D721Med (cell line): ENCODE measurements at regions not wholly inside any gene's neighbourhood (a gene's known extent, or its start where the extent isn't known, plus 50 kb on each side); places are given as distances from the start of the nearest gene placed in this dataset.

Experiments
- DNase-seq: peaks from one replicate; pipeline ENCODE4 v3.0.0; 2011; ENCODE audit warnings: low spot score; ENCODE audit not compliant: insufficient read length
- FAIRE-seq: peaks from 2 replicates; lab custom pipeline; 2011; peaks lifted over from hg19 to GRCh38; lab: Jason Lieb, UNC
- TF ChIP-seq, protein P1 (sequence below): IDR thresholded peaks from 2 replicates; pipeline ENCODE4 v1.5.1; 2012; ENCODE audit warnings: mild to moderate bottlenecking, control low read depth; ENCODE audit not compliant: insufficient read depth; ENCODE audit errors: missing control alignments

DNA sequence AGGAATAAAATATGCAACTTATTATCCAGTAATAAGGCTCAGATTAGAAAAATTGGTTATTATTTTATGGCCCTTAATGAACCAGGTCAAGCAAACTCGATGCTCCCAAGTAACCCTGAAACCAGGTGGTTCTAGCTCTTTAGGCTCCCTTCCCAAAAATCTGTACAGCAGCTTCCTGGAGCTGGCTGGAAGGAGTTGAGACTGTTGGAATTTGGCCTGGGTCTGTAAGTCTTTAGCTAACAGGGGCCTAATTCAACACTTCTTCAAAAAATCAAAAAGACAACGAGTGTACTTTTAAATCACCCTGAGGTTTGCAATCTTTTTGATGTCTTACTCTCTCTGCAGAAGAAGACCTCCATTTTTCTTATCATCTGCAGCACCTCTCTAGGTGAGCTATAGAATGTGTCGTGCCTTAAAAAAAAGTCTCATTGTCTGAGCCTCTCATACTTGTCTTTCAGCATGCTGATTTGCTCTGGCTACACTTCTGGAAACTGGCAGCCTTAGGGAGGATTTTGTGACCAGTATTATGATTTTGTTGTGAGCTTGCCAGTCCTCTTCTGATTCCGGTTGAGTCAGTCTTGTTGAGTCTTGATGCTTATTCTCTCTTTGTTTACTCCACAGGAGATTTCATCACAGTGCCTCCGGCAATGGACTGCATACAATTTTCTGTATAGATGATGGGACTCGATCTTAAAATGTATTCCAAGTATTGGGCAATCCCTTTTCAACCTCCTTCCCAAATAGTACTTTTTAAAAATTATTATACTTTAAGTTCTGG, 235.0 kb upstream of the KBTBD8 start:
- no peak for FAIRE-seq
- no peak for DNase-seq
- TF ChIP-seq, protein P1, sequence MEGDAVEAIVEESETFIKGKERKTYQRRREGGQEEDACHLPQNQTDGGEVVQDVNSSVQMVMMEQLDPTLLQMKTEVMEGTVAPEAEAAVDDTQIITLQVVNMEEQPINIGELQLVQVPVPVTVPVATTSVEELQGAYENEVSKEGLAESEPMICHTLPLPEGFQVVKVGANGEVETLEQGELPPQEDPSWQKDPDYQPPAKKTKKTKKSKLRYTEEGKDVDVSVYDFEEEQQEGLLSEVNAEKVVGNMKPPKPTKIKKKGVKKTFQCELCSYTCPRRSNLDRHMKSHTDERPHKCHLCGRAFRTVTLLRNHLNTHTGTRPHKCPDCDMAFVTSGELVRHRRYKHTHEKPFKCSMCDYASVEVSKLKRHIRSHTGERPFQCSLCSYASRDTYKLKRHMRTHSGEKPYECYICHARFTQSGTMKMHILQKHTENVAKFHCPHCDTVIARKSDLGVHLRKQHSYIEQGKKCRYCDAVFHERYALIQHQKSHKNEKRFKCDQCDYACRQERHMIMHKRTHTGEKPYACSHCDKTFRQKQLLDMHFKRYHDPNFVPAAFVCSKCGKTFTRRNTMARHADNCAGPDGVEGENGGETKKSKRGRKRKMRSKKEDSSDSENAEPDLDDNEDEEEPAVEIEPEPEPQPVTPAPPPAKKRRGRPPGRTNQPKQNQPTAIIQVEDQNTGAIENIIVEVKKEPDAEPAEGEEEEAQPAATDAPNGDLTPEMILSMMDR = no peak

DNA sequence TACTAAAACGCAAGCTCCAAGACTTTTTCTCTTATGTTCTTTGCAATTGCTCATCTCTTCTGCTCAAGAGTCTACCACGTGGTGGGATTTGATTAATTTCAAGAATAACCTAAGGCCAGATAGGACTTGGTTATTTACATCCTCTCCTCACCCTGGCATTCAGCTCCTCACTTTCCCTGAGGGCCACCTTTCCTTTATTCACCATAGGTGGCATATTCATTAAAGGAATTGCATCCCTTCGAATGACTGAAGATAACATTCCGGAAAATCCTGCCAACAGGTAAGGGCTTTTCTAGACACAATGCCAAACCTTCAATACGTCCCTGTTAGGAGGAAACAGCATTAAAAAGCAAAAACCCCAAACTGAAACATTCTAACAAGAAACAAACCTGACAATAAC, 220.0 kb upstream of the KBTBD8 start:
- TF ChIP-seq, protein P1 = no peak
- DNase-seq (no peak), FAIRE-seq (no peak)

DNA sequence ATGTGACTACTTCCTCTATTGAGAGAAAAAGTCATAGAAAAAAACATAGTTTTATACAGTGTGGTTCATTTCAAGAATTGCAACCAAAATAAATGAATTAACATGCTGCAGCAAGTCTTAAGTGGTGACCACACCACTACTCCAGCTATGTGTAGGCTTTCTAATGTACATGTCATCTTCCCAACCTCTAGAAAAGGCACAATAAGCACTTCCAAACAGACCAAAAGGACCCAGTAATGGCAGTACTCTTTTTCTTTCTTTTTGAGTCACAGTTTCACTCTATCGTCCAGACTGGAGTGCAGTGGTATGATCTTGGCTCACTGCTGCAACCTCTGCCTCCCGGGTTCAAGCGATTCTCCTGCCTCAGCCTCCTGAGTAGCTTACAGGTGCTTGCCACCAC, 219.3 kb upstream of the KBTBD8 start:
- TF ChIP-seq, protein P1 = no peak
- DNase-seq (no peak), FAIRE-seq (no peak)

DNA sequence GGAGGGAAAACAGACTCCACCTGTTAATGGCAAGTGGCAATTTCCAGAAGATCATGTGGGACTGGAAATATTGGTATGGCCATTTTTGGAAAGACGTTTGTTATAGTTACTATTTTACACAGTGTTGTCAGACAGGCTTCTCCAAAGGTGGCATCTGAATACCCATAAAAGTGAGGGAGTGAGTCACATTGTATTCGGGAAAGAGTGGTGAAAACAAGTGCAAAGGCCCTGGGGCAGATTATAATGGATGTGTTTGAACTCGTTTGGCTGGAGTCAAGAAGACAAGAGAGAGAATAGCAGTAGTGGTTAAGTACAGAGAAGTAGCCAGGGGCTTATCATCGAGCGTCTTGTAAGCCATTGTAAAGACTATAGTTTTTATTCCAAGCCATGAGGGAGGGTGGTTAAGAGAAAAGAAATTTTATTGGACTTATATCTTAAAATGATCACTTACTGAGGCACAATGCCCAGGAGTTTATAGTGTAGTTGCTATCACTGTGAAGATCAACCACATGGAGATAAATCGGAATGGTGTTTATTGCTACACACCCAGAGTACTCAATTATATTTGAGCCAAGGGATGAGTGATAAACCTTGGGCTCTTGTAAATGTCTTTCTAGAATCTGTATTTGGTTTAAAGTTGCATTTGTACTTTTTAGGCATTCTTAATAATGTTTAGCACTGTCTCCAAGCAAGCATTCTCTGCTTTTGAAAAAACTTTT, 212.8 kb upstream of the KBTBD8 start:
- no peak for FAIRE-seq
- no peak for DNase-seq
- TF ChIP-seq, protein P1 = no peak

GRCh38 chr3:66789580-66790237, 208.4 kb upstream of the KBTBD8 start:
- FAIRE-seq (no peak), DNase-seq (no peak)
- TF ChIP-seq, protein P1 = no peak

- TF ChIP-seq, protein P1 = no peak
- no peak for DNase-seq
- FAIRE-seq = no peak
Observed at GRCh38 chr3:66792086-66792485, 206.0 kb upstream of the KBTBD8 start.

- DNase-seq (no peak), FAIRE-seq (no peak)
- TF ChIP-seq, protein P1 = no peak
Observed at GRCh38 chr3:66795365-66795764, 202.7 kb upstream of the KBTBD8 start.
